IMR-90 (cell line): ENCODE measurements at regions not wholly inside any gene's neighbourhood (a gene's known extent, or its start where the extent isn't known, plus 50 kb on each side); places are given as distances from the start of the nearest gene placed in this dataset.

ENCODE experiments used
- ATAC-seq: fragments of 200-7000 bp; cut with Tn5 transposase; 2 replicates; pipeline ENCODE4 v1.9.1; 2020; ENCODE audit warnings: low read depth, mild to moderate bottlenecking, moderate library complexity
- BruUV-seq: library from RNA; stranded (reverse); fragments of 400-500 nt; replicated peaks from 2 replicates; lab custom pipeline; 2021; lab: Mats Ljungman, UMichigan
- CTCF ChIA-PET: fragments of 300-600 bp; formaldehyde crosslinking; extraction: SDS; loops from one replicate; lab custom pipeline; 2021; ENCODE audit warnings: antibody characterized with exemption; lab: Yijun Ruan, JAX
- POLR2A ChIA-PET: fragments of 300-600 bp; sonication (Branson Sonifier 250); formaldehyde crosslinking; loops from one replicate; lab custom pipeline; 2022; ENCODE audit warnings: antibody characterized with exemption; ENCODE audit not compliant: unreplicated experiment; lab: Charles Lee
- DNase-seq: peaks from one replicate; pipeline ENCODE4 v3.0.0; 2013
- H2AFZ ChIP-seq: replicated peaks from 2 replicates; pipeline ENCODE3; 2013; ENCODE audit warnings: low read length, mild to moderate bottlenecking; ENCODE audit not compliant: poor library complexity
- H2AK5ac ChIP-seq: 2 replicates; pipeline ENCODE4 v1.6.1; 2013; ENCODE audit warnings: low read depth, low read length, inconsistent platforms
- H2AK9ac ChIP-seq: replicated peaks from 2 replicates; pipeline ENCODE3; 2013; ENCODE audit warnings: mild to moderate bottlenecking, low read depth, low read length, moderate library complexity; ENCODE audit not compliant: poor library complexity
- H2BK120ac ChIP-seq: 2 replicates; pipeline ENCODE4 v1.6.1; 2013; ENCODE audit warnings: low read depth, low read length, inconsistent platforms
- H2BK15ac ChIP-seq: 3 replicates; pipeline ENCODE4 v1.6.1; 2013; ENCODE audit warnings: low read depth, low read length, inconsistent platforms
- H2BK20ac ChIP-seq: 2 replicates; pipeline ENCODE4 v1.6.1; 2013; ENCODE audit warnings: low read depth, mild to moderate bottlenecking, inconsistent platforms, low read length, moderate library complexity
- H2BK5ac ChIP-seq: 2 replicates; pipeline ENCODE4 v1.6.1; 2013; ENCODE audit warnings: mild to moderate bottlenecking, low read depth, low read length, inconsistent platforms; ENCODE audit not compliant: poor library complexity, severe bottlenecking
- H3K14ac ChIP-seq: replicated peaks from 2 replicates; pipeline ENCODE4 v1.6.1; 2013; ENCODE audit warnings: low read depth, low read length, inconsistent platforms
- H3K18ac ChIP-seq: 2 replicates; pipeline ENCODE4 v1.6.1; 2013; ENCODE audit warnings: low read depth, low read length, control low read depth
- H3K23ac ChIP-seq: 2 replicates; pipeline ENCODE4 v1.6.1; 2013; ENCODE audit warnings: low read depth, low read length, inconsistent platforms
- H3K27ac ChIP-seq: 2 replicates; pipeline ENCODE4 v1.5.1; 2013; ENCODE audit warnings: mild to moderate bottlenecking, control low read depth, low read length; ENCODE audit not compliant: insufficient read depth
- H3K27me3 ChIP-seq: 2 replicates; pipeline ENCODE4 v1.6.1; 2013; ENCODE audit warnings: low read length; ENCODE audit not compliant: control insufficient read depth, insufficient read depth
- H3K36me3 ChIP-seq: 2 replicates; pipeline ENCODE4 v1.6.1; 2013; ENCODE audit warnings: low read length, mixed read lengths; ENCODE audit not compliant: control insufficient read depth, insufficient read depth
- H3K4ac ChIP-seq: 2 replicates; pipeline ENCODE4 v1.6.1; 2013; ENCODE audit warnings: low read depth, low read length, inconsistent platforms
- H3K4me1 ChIP-seq: 2 replicates; pipeline ENCODE4 v1.6.1; 2013; ENCODE audit warnings: low read length, mixed read lengths; ENCODE audit not compliant: control insufficient read depth, insufficient read depth
- H3K4me2 ChIP-seq: 2 replicates; pipeline ENCODE4 v1.6.1; 2013; ENCODE audit warnings: low read depth, mild to moderate bottlenecking, control low read depth, low read length, moderate library complexity
- H3K4me3 ChIP-seq: 2 replicates; pipeline ENCODE4 v1.5.1; 2013; ENCODE audit warnings: low read depth, mild to moderate bottlenecking, control low read depth, low read length, moderate library complexity; ENCODE audit not compliant: insufficient read depth
- H3K56ac ChIP-seq: 2 replicates; pipeline ENCODE4 v1.6.1; 2013; ENCODE audit warnings: low read length, inconsistent platforms; ENCODE audit not compliant: insufficient read depth; ENCODE audit errors: extremely low read depth
- H3K79me1 ChIP-seq, 2 experiments: 2 replicates each; pipeline ENCODE4 v1.6.1; 2013; ENCODE audit warnings: low read length in 2 of 2, inconsistent platforms in 1 of 2, low read depth in 1 of 2
- H3K9ac ChIP-seq: 2 replicates; pipeline ENCODE4 v1.6.1; 2013; ENCODE audit warnings: low read depth, low read length, control low read depth
- H3K9me1 ChIP-seq: 2 replicates; pipeline ENCODE4 v1.6.1; 2013; ENCODE audit warnings: low read length, inconsistent platforms; ENCODE audit not compliant: insufficient read depth
- H3K9me3 ChIP-seq: 2 replicates; pipeline ENCODE4 v1.6.1; 2013; ENCODE audit warnings: low read length; ENCODE audit not compliant: control insufficient read depth, insufficient read depth
- H4K20me1 ChIP-seq: 2 replicates; pipeline ENCODE4 v1.6.1; 2013; ENCODE audit warnings: low read length, inconsistent platforms; ENCODE audit not compliant: insufficient read depth
- H4K5ac ChIP-seq: 2 replicates; pipeline ENCODE4 v1.6.1; 2013; ENCODE audit warnings: mild to moderate bottlenecking, low read depth, low read length, control low read depth
- H4K8ac ChIP-seq, 2 experiments: 2 replicates each; pipeline ENCODE4 v1.6.1; 2013; ENCODE audit warnings: low read depth in 2 of 2, low read length in 2 of 2, control low read depth in 1 of 2, inconsistent platforms in 1 of 2
- H4K91ac ChIP-seq: 2 replicates; pipeline ENCODE4 v1.6.1; 2013; ENCODE audit warnings: low read depth, low read length, inconsistent platforms; ENCODE audit not compliant: insufficient read depth
- BHLHE40 ChIP-seq: fragments of 150-350 bp; IDR thresholded peaks from 2 replicates; pipeline ENCODE4 v1.6.1; 2016; ENCODE audit warnings: mild to moderate bottlenecking, low read depth, low read length
- CEBPB ChIP-seq: IDR thresholded peaks from 2 replicates; pipeline ENCODE4 v1.6.1; 2012; ENCODE audit warnings: low read depth, low read length, improper control_type of control experiment
- CHD1 ChIP-seq: IDR thresholded peaks from 2 replicates; pipeline ENCODE4 v1.6.1; 2012; ENCODE audit warnings: low read depth, low read length, improper control_type of control experiment
- ELK1 ChIP-seq: fragments of 150-350 bp; IDR thresholded peaks from 2 replicates; pipeline ENCODE4 v1.6.1; 2016; ENCODE audit warnings: low read depth, mild to moderate bottlenecking, low read length, moderate library complexity, borderline replicate concordance
- FOS ChIP-seq: fragments of 150-350 bp; IDR thresholded peaks from 2 replicates; pipeline ENCODE4 v1.6.1; 2016; ENCODE audit warnings: low read depth, low read length
- MAFK ChIP-seq: IDR thresholded peaks from 2 replicates; pipeline ENCODE4 v1.6.1; 2012; ENCODE audit warnings: low read depth, low read length, improper control_type of control experiment
- MAZ ChIP-seq: IDR thresholded peaks from 2 replicates; pipeline ENCODE4 v1.6.1; 2012; ENCODE audit warnings: low read depth, mild to moderate bottlenecking, low read length, improper control_type of control experiment, moderate library complexity, borderline replicate concordance
- MXI1 ChIP-seq: IDR thresholded peaks from 2 replicates; pipeline ENCODE4 v1.6.1; 2012; ENCODE audit warnings: low read depth, mild to moderate bottlenecking, low read length, moderate library complexity, borderline replicate concordance
- NFE2L2 ChIP-seq: fragments of 150-350 bp; IDR thresholded peaks from 2 replicates; pipeline ENCODE4 v1.6.1; 2016; ENCODE audit warnings: low read depth, mild to moderate bottlenecking, low read length
- POLR2A ChIP-seq: IDR thresholded peaks from 2 replicates; pipeline ENCODE4 v1.6.1; 2012; ENCODE audit warnings: mild to moderate bottlenecking, low read depth, low read length
- RAD21 ChIP-seq: IDR thresholded peaks from 2 replicates; pipeline ENCODE4 v1.6.1; 2012; ENCODE audit warnings: low read length, improper control_type of control experiment
- RCOR1 ChIP-seq: IDR thresholded peaks from 2 replicates; pipeline ENCODE4 v1.6.1; 2012; ENCODE audit warnings: mild to moderate bottlenecking, low read length, improper control_type of control experiment; ENCODE audit not compliant: insufficient replicate concordance
- RFX5 ChIP-seq: IDR thresholded peaks from 2 replicates; pipeline ENCODE4 v1.8.0; 2012; ENCODE audit warnings: low read depth, mild to moderate bottlenecking, low read length, moderate library complexity
- SMC3 ChIP-seq: fragments of 150-350 bp; IDR thresholded peaks from 2 replicates; pipeline ENCODE4 v1.6.1; 2016; ENCODE audit warnings: low read depth, mild to moderate bottlenecking, antibody characterized with exemption, low read length, moderate library complexity
- USF2 ChIP-seq: fragments of 150-350 bp; IDR thresholded peaks from 2 replicates; pipeline ENCODE4 v1.6.1; 2017; ENCODE audit warnings: mild to moderate bottlenecking, antibody characterized with exemption, low read length, low read depth
- WGBS, 2 experiments: methylation state at CpG; one replicate each; pipeline versions ENCODE4 v1.1.5 to v1.1.7; 2013; ENCODE audit warnings: missing lambda C conversion rate in 2 of 2; ENCODE audit not compliant: insufficient read length in 1 of 2; ENCODE audit errors: extremely low coverage in 2 of 2; 5-methylcytosine and 5-hydroxymethylcytosine counted together
- dilution Hi-C: fragments of 300-500 bp; cut with HindIII; formaldehyde crosslinking; loops from one replicate; pipeline ENCODE4 v1.14.3; 2018; ENCODE audit warnings: low sequenced_read_pairs; ENCODE audit not compliant: unreplicated experiment
- in situ Hi-C: fragments of 300-500 bp; cut with MboI; formaldehyde crosslinking; loops from 3 replicates; pipeline ENCODE4 v1.14.3; 2019; ENCODE audit warnings: low sequenced_read_pairs, inconsistent platforms, mixed read lengths
- intact Hi-C: fragments of 100-400 bp; cut with micrococcal nuclease; formaldehyde crosslinking; loops from 2 replicates; pipeline ENCODE4 v1.10.0; 2022
- TF ChIP-seq, protein P1 (sequence below): conservative IDR thresholded peaks from 2 replicates; pipeline ENCODE4 v1.5.1; 2012; ENCODE audit warnings: mild to moderate bottlenecking, low read depth, low read length, improper control_type of control experiment

GRCh38 chr18:43934781-43935471, 657.6 kb upstream of the SYT4 start:
- Histone ChIP-seq H3K4me1 (peaks cover 5% of the 10 kb centered on the region; the same call in 1 of the 2 replicates), H3K18ac (no peak overlapping the region), H3K9ac (no peak overlapping the region), H3K9me3 (no peaks in the 10 kb centered on the region), H3K14ac (no peak overlapping the region), H2AK9ac (no peak overlapping the region), H3K23ac (no peak overlapping the region), H3K4me2 (peak overlapping the region; percentile 58; the same call in 1 of the 2 replicates), H4K20me1 (no peaks in the 10 kb centered on the region), H2BK20ac (no peak overlapping the region), H3K56ac (no peak overlapping the region), H2BK5ac (no peak overlapping the region), H3K27ac (peak overlapping the region; percentile 25; the same call in 1 of the 2 replicates), H2BK15ac (no peak overlapping the region), H4K5ac (no peak overlapping the region), H3K36me3 (no peaks in the 10 kb centered on the region), H2AK5ac (no peak overlapping the region), H4K91ac (no peak overlapping the region), H3K79me1 (no peaks in the 10 kb centered on the region), H4K8ac (no peak overlapping the region), H3K4me3 (no peak overlapping the region), H3K27me3 (no peaks in the 10 kb centered on the region), H3K4ac (no peak overlapping the region), H2AFZ (no peak overlapping the region), H3K9me1 (no peaks in the 10 kb centered on the region), H2BK120ac (no peak overlapping the region)
- peak; percentile 70 for ATAC-seq
- TF ChIP-seq MAFK (no peak), CEBPB (no peak), SMC3 (no peak), MAZ (no peak), USF2 (no peak), RCOR1 (no peak), CHD1 (no peak), RAD21 (no peak), RFX5 (no peak), MXI1 (no peak), ELK1 (no peak), POLR2A (no peak), FOS (no peak), BHLHE40 (no peak), NFE2L2 (no peak)
- TF ChIP-seq, protein P1, sequence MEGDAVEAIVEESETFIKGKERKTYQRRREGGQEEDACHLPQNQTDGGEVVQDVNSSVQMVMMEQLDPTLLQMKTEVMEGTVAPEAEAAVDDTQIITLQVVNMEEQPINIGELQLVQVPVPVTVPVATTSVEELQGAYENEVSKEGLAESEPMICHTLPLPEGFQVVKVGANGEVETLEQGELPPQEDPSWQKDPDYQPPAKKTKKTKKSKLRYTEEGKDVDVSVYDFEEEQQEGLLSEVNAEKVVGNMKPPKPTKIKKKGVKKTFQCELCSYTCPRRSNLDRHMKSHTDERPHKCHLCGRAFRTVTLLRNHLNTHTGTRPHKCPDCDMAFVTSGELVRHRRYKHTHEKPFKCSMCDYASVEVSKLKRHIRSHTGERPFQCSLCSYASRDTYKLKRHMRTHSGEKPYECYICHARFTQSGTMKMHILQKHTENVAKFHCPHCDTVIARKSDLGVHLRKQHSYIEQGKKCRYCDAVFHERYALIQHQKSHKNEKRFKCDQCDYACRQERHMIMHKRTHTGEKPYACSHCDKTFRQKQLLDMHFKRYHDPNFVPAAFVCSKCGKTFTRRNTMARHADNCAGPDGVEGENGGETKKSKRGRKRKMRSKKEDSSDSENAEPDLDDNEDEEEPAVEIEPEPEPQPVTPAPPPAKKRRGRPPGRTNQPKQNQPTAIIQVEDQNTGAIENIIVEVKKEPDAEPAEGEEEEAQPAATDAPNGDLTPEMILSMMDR: no peak
- in situ Hi-C loops: no loop called here
- no CpG with 5 or more reads among the region's 4 CpGs for WGBS, 2 experiments
- POLR2A ChIA-PET: no interaction called here
- DNase-seq: peak; percentile 74
- dilution Hi-C loops: no loop called here
- CTCF ChIA-PET: no interaction called here
- intact Hi-C loops: loop anchor here (10.0 kb wide), 1 partner anchor 270 kb away; no protein-coding TSS in a partner anchor
- BruUV-seq: no TSS peak
